ENCODE measurements at regions not wholly inside any gene's neighbourhood (a gene's known extent, or its start where the extent isn't known, plus 50 kb on each side); places are given as distances from the start of the nearest gene placed in this dataset.

- TF ChIP-seq, protein P1, sequence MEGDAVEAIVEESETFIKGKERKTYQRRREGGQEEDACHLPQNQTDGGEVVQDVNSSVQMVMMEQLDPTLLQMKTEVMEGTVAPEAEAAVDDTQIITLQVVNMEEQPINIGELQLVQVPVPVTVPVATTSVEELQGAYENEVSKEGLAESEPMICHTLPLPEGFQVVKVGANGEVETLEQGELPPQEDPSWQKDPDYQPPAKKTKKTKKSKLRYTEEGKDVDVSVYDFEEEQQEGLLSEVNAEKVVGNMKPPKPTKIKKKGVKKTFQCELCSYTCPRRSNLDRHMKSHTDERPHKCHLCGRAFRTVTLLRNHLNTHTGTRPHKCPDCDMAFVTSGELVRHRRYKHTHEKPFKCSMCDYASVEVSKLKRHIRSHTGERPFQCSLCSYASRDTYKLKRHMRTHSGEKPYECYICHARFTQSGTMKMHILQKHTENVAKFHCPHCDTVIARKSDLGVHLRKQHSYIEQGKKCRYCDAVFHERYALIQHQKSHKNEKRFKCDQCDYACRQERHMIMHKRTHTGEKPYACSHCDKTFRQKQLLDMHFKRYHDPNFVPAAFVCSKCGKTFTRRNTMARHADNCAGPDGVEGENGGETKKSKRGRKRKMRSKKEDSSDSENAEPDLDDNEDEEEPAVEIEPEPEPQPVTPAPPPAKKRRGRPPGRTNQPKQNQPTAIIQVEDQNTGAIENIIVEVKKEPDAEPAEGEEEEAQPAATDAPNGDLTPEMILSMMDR (conservative IDR thresholded peaks at IDR 0.05; ENCODE audit: low read depth, low read length) = no peak
- TF ChIP-seq EZH2 (IDR thresholded peaks at IDR 0.05; ENCODE audit: low read length, unreplicated experiment) = no peak
- no peak for TF ChIP-seq EZH2phosphoT487 (IDR thresholded peaks at IDR 0.05; ENCODE audit: borderline replicate concordance, low read length)
These were observed 50.7 kb upstream of the IGF1R start for GRCh38 chr15:98597666-98598065.
